ENCODE measurements at regions not wholly inside any gene's neighbourhood (a gene's known extent, or its start where the extent isn't known, plus 50 kb on each side); places are given as distances from the start of the nearest gene placed in this dataset.

DNA sequence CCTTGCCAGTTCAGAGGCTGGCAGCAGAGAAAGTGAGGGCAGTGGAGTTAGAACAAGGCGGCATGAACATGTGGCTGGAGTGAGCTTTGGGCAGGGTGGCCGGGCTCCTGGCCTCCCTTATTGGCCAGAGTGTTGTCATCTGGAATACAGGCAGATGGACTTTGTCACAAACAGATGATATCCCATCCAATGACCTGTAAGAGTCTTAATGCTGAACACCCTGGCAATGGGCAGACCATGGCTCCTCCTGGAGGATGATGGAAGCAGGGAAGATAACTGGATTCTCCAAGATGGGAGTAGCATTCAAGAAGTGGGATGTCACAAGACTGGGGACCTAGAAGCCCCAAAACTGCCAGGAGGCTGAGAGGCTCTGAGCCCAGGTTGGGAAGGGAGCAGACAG is 242.1 kb downstream of the MAFB start:
- DNase-seq, result no peak
- Histone ChIP-seq H3K27ac (ENCODE audit: low read length) (no peak overlapping the region), H3K36me3 (ENCODE audit: control insufficient read depth, insufficient read depth, low read length) (no peaks in the 10 kb centered on the region), H3K27me3 (ENCODE audit: control insufficient read depth, insufficient read depth, low read length) (no peaks in the 10 kb centered on the region), H3K4me3 (ENCODE audit: low read length) (no peak overlapping the region), H3K4me1 (ENCODE audit: control insufficient read depth, insufficient read depth, low read length) (peaks cover 9% of the 10 kb centered on the region), H3K9me3 (replicated peaks; ENCODE audit: control insufficient read depth, low read depth, low read length) (no peaks in the 10 kb centered on the region)
- WGBS (ENCODE audit: insufficient coverage), result no CpG with 5 or more reads among the region's 2 CpGs

DNA sequence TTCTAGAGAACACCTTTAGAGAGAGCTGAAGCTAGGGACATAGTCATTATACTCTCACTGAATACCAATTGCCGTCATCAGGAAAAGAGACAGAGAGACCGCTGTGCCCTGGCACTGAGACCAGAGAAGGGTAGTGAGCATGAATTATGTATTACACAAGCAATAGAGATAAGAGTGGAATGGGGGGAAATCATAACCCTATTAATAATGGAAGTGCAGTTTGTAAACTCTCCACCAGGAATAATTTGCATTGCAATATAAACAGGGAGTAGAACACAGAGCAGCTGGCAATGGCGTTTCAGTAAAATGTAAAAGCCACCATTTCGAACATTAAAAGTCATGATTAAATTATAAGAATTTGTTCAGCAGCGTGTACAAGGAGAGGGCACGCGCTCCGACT is 244.5 kb downstream of the MAFB start:
- Histone ChIP-seq H3K27ac (ENCODE audit: low read length) (no peak overlapping the region), H3K4me3 (ENCODE audit: low read length) (no peak overlapping the region), H3K36me3 (ENCODE audit: control insufficient read depth, insufficient read depth, low read length) (no peaks in the 10 kb centered on the region), H3K27me3 (ENCODE audit: control insufficient read depth, insufficient read depth, low read length) (no peaks in the 10 kb centered on the region), H3K4me1 (ENCODE audit: control insufficient read depth, insufficient read depth, low read length) (peaks cover 9% of the 10 kb centered on the region), H3K9me3 (replicated peaks; ENCODE audit: control insufficient read depth, low read depth, low read length) (no peaks in the 10 kb centered on the region)
- WGBS (ENCODE audit: insufficient coverage), result 80% methylated on average over 2 of the region's 8 CpGs
- no peak for DNase-seq

- peaks cover 9% of the 10 kb centered on the region for H3K4me1 ChIP-seq (ENCODE audit: control insufficient read depth, insufficient read depth, low read length)
- no peaks in the 10 kb centered on the region for H3K9me3 ChIP-seq (replicated peaks; ENCODE audit: control insufficient read depth, low read depth, low read length)
- no peak for DNase-seq
- H3K27me3 ChIP-seq (ENCODE audit: control insufficient read depth, insufficient read depth, low read length), result no peaks in the 10 kb centered on the region
- 49% methylated on average over 2 of the region's 5 CpGs for WGBS (ENCODE audit: insufficient coverage)
- H3K36me3 ChIP-seq (ENCODE audit: control insufficient read depth, insufficient read depth, low read length), result no peaks in the 10 kb centered on the region
- H3K27ac ChIP-seq (ENCODE audit: low read length), result no peak overlapping the region
- H3K4me3 ChIP-seq (ENCODE audit: low read length), result no peak overlapping the region
These were observed 245.3 kb downstream of the MAFB start for GRCh38 chr20:40443753-40444152.

GRCh38 chr20:40442181-40442963 is 246.7 kb downstream of the MAFB start:
- no peaks in the 10 kb centered on the region for H3K9me3 ChIP-seq (replicated peaks; ENCODE audit: control insufficient read depth, low read depth, low read length)
- no peak overlapping the region for H3K4me3 ChIP-seq (ENCODE audit: low read length)
- 60% methylated on average over 7 of the region's 8 CpGs for WGBS (ENCODE audit: insufficient coverage)
- H3K27me3 ChIP-seq (ENCODE audit: control insufficient read depth, insufficient read depth, low read length), result no peaks in the 10 kb centered on the region
- H3K36me3 ChIP-seq (ENCODE audit: control insufficient read depth, insufficient read depth, low read length), result no peaks in the 10 kb centered on the region
- H3K27ac ChIP-seq (ENCODE audit: low read length), result no peak overlapping the region
- no peak for DNase-seq
- peaks cover 9% of the 10 kb centered on the region for H3K4me1 ChIP-seq (ENCODE audit: control insufficient read depth, insufficient read depth, low read length)

- Histone ChIP-seq H3K27me3 (ENCODE audit: control insufficient read depth, insufficient read depth, low read length) (no peaks in the 10 kb centered on the region), H3K9me3 (replicated peaks; ENCODE audit: control insufficient read depth, low read depth, low read length) (no peaks in the 10 kb centered on the region), H3K36me3 (ENCODE audit: control insufficient read depth, insufficient read depth, low read length) (no peaks in the 10 kb centered on the region), H3K4me3 (ENCODE audit: low read length) (no peak overlapping the region), H3K4me1 (ENCODE audit: control insufficient read depth, insufficient read depth, low read length) (peaks cover 4% of the 10 kb centered on the region), H3K27ac (ENCODE audit: low read length) (no peak overlapping the region)
- WGBS (ENCODE audit: insufficient coverage), result 80% methylated on average over 2 of the region's 3 CpGs
- DNase-seq, result no peak
These were observed 247.3 kb downstream of the MAFB start for GRCh38 chr20:40441771-40442170.

- Histone ChIP-seq H3K4me3 (ENCODE audit: low read length) (no peak overlapping the region), H3K27me3 (ENCODE audit: control insufficient read depth, insufficient read depth, low read length) (no peaks in the 10 kb centered on the region), H3K36me3 (ENCODE audit: control insufficient read depth, insufficient read depth, low read length) (no peaks in the 10 kb centered on the region), H3K4me1 (ENCODE audit: control insufficient read depth, insufficient read depth, low read length) (no peaks in the 10 kb centered on the region), H3K27ac (ENCODE audit: low read length) (no peak overlapping the region), H3K9me3 (replicated peaks; ENCODE audit: control insufficient read depth, low read depth, low read length) (no peaks in the 10 kb centered on the region)
- DNase-seq, result no peak
- WGBS (ENCODE audit: insufficient coverage), result 100% methylated on average over 2 of the region's 8 CpGs
These were observed 250.7 kb downstream of the MAFB start for GRCh38 chr20:40438161-40438830.

GRCh38 chr20:40436011-40436410 is 253.0 kb downstream of the MAFB start:
- Histone ChIP-seq H3K27ac (ENCODE audit: low read length) (no peak overlapping the region), H3K4me1 (ENCODE audit: control insufficient read depth, insufficient read depth, low read length) (no peaks in the 10 kb centered on the region), H3K36me3 (ENCODE audit: control insufficient read depth, insufficient read depth, low read length) (no peaks in the 10 kb centered on the region), H3K27me3 (ENCODE audit: control insufficient read depth, insufficient read depth, low read length) (no peaks in the 10 kb centered on the region), H3K4me3 (ENCODE audit: low read length) (no peak overlapping the region), H3K9me3 (replicated peaks; ENCODE audit: control insufficient read depth, low read depth, low read length) (no peaks in the 10 kb centered on the region)
- no peak for DNase-seq
- WGBS (ENCODE audit: insufficient coverage), result 100% methylated on average over 1 of the region's 1 CpG

- Histone ChIP-seq H3K27me3 (ENCODE audit: control insufficient read depth, insufficient read depth, low read length) (no peaks in the 10 kb centered on the region), H3K27ac (ENCODE audit: low read length) (no peak overlapping the region), H3K4me1 (ENCODE audit: control insufficient read depth, insufficient read depth, low read length) (no peaks in the 10 kb centered on the region), H3K9me3 (replicated peaks; ENCODE audit: control insufficient read depth, low read depth, low read length) (no peaks in the 10 kb centered on the region), H3K36me3 (ENCODE audit: control insufficient read depth, insufficient read depth, low read length) (no peaks in the 10 kb centered on the region), H3K4me3 (ENCODE audit: low read length) (no peak overlapping the region)
- DNase-seq, result no peak
- 70% methylated on average over 2 of the region's 4 CpGs for WGBS (ENCODE audit: insufficient coverage)
These were observed 253.7 kb downstream of the MAFB start for GRCh38 chr20:40435146-40435895.

- no peak overlapping the region for H3K4me3 ChIP-seq (ENCODE audit: low read length)
- H3K36me3 ChIP-seq (ENCODE audit: control insufficient read depth, insufficient read depth, low read length), result no peaks in the 10 kb centered on the region
- H3K4me1 ChIP-seq (ENCODE audit: control insufficient read depth, insufficient read depth, low read length), result no peaks in the 10 kb centered on the region
- WGBS (ENCODE audit: insufficient coverage), result 81% methylated on average over 3 of the region's 4 CpGs
- DNase-seq, result no peak
- no peaks in the 10 kb centered on the region for H3K27me3 ChIP-seq (ENCODE audit: control insufficient read depth, insufficient read depth, low read length)
- no peak overlapping the region for H3K27ac ChIP-seq (ENCODE audit: low read length)
- no peaks in the 10 kb centered on the region for H3K9me3 ChIP-seq (replicated peaks; ENCODE audit: control insufficient read depth, low read depth, low read length)
These were observed 254.9 kb downstream of the MAFB start for GRCh38 chr20:40434122-40434521.

GRCh38 chr20:40433341-40433861 is 255.6 kb downstream of the MAFB start:
- WGBS (ENCODE audit: insufficient coverage), result 90% methylated on average over 2 of the region's 8 CpGs
- H3K27ac ChIP-seq (ENCODE audit: low read length), result no peak overlapping the region
- H3K4me1 ChIP-seq (ENCODE audit: control insufficient read depth, insufficient read depth, low read length), result no peaks in the 10 kb centered on the region
- no peak for DNase-seq
- no peak overlapping the region for H3K4me3 ChIP-seq (ENCODE audit: low read length)
- no peaks in the 10 kb centered on the region for H3K27me3 ChIP-seq (ENCODE audit: control insufficient read depth, insufficient read depth, low read length)
- H3K9me3 ChIP-seq (replicated peaks; ENCODE audit: control insufficient read depth, low read depth, low read length), result no peaks in the 10 kb centered on the region
- H3K36me3 ChIP-seq (ENCODE audit: control insufficient read depth, insufficient read depth, low read length), result no peaks in the 10 kb centered on the region
